GM11168 (cell line): ENCODE measurements at regions not wholly inside any gene's neighbourhood (a gene's known extent, or its start where the extent isn't known, plus 50 kb on each side); places are given as distances from the start of the nearest gene placed in this dataset.
"Not testable (repeated sequence)": the region's sequence is repeated elsewhere in the genome, so short reads cannot be mapped to it uniquely, and the experiment has no call there.

Experiments used
- in situ Hi-C: fragments of 300-500 bp; cut with MboI; formaldehyde crosslinking; loops from one replicate; pipeline ENCODE4 v1.12.0; 2022; ENCODE audit warnings: low sequenced_read_pairs; ENCODE audit not compliant: unreplicated experiment

- in situ Hi-C loops = loop anchor here (10.0 kb wide), 1 partner anchor 566 kb away; no protein-coding TSS in a partner anchor
Measured at GRCh38 chr1:228668553-228669241, 66.6 kb upstream of the RHOU start.

- in situ Hi-C loops = loop anchor here (10.0 kb wide), 1 partner anchor 566 kb away; no protein-coding TSS in a partner anchor
Measured at GRCh38 chr1:228669242-228669585, 66.1 kb upstream of the RHOU start.

GRCh38 chr1:228681076-228681565, 54.2 kb upstream of the RHOU start:
- in situ Hi-C loops = not testable (repeated sequence)

GRCh38 chr1:228683428-228683827, 51.9 kb upstream of the RHOU start:
- in situ Hi-C loops = no loop called here

- in situ Hi-C loops = no loop called here
Measured at GRCh38 chr1:228684607-228685006, 50.7 kb upstream of the RHOU start.

- in situ Hi-C loops = no loop called here
Measured at GRCh38 chr1:228685081-228685660, 50.1 kb upstream of the RHOU start.
